HepG2 (cell line): ENCODE measurements at regions not wholly inside any gene's neighbourhood (a gene's known extent, or its start where the extent isn't known, plus 50 kb on each side); places are given as distances from the start of the nearest gene placed in this dataset.

Experiments used
- ATAC-seq: fragments of 200-7000 bp; cut with Tn5 transposase; 3 replicates; pipeline ENCODE4 v1.9.1; 2020; ENCODE audit warnings: mild to moderate bottlenecking, moderate library complexity
- BruUV-seq: library from RNA; stranded (reverse); fragments of 400-500 nt; replicated peaks from 2 replicates; lab custom pipeline; 2021; lab: Mats Ljungman, UMichigan
- CTCF ChIA-PET: fragments of 300-600 bp; formaldehyde crosslinking; extraction: SDS; loops from one replicate; lab custom pipeline; 2021; ENCODE audit warnings: low total read pairs, inconsistent platforms, low intra/inter-chr PET ratio; lab: Yijun Ruan, JAX
- POLR2A ChIA-PET: fragments of 350-600 bp; sonication (Branson Sonifier 250); formaldehyde crosslinking; loops from one replicate; lab custom pipeline; 2020; ENCODE audit warnings: antibody characterized with exemption, inconsistent platforms; lab: Yijun Ruan, JAX
- DNase-seq: peaks from one replicate; pipeline ENCODE4 v3.0.0-alpha.2; 2015; ENCODE audit warnings: low spot score
- FAIRE-seq: peaks from 3 replicates; lab custom pipeline; 2011; peaks lifted over from hg19 to GRCh38; lab: Jason Lieb, UNC
- H2AFZ ChIP-seq: one replicate; pipeline ENCODE4 v1.6.1; 2011; ENCODE audit warnings: low read length, inconsistent platforms
- H3K27ac ChIP-seq: fragments of 300-600 bp; 3 replicates; pipeline ENCODE4 v1.8.0; 2011; ENCODE audit warnings: mixed run types, mild to moderate bottlenecking, mixed read lengths, low read length, inconsistent platforms; ENCODE audit not compliant: insufficient read depth; ENCODE audit errors: extremely low read length
- H3K27me3 ChIP-seq, 2 experiments: fragments of 200-600 bp in 1 of 2; 2 replicates in 1 of 2; 3 replicates in 1 of 2; pipeline versions ENCODE4 v1.6.0 to v1.8.0; 2011; ENCODE audit warnings: low read length in 2 of 2, mild to moderate bottlenecking in 2 of 2, moderate library complexity in 2 of 2, inconsistent platforms in 1 of 2; ENCODE audit not compliant: insufficient read depth in 2 of 2, control insufficient read depth in 1 of 2
- H3K36me3 ChIP-seq, 2 experiments: fragments of 200-600 bp in 1 of 2; replicated peaks in 1 of 2; 2 replicates in 1 of 2; 3 replicates in 1 of 2; pipeline versions ENCODE4 v1.5.1 to v1.8.0; 2011; ENCODE audit warnings: low read length in 2 of 2, inconsistent platforms in 1 of 2; ENCODE audit not compliant: insufficient read depth in 2 of 2, control insufficient read depth in 1 of 2
- H3K4me1 ChIP-seq: 2 replicates; pipeline ENCODE4 v1.5.1; 2012; ENCODE audit warnings: low read length, inconsistent platforms; ENCODE audit not compliant: insufficient read depth
- H3K4me2 ChIP-seq: 2 replicates; pipeline ENCODE4 v1.6.0; 2011; ENCODE audit warnings: low read depth, low read length, inconsistent platforms
- H3K4me3 ChIP-seq, 3 experiments: fragments of 200-600 bp in 1 of 3; sonication (generic), shearing (Covaris generic) in 1 of 3; replicated peaks in 1 of 3; 2 replicates each; pipeline ENCODE4 v1.5.1; 2011 to 2016; ENCODE audit warnings: low read length in 3 of 3, inconsistent platforms in 2 of 3, low read depth in 2 of 3, mild to moderate bottlenecking in 2 of 3, control low read depth in 1 of 3, mixed read lengths in 1 of 3; ENCODE audit not compliant: insufficient read depth in 1 of 3
- H3K79me2 ChIP-seq: one replicate; pipeline ENCODE4 v1.6.1; 2011; ENCODE audit warnings: low read length, inconsistent platforms; ENCODE audit not compliant: insufficient read depth
- H3K9ac ChIP-seq: 2 replicates; pipeline ENCODE4 v1.6.0; 2011; ENCODE audit warnings: mild to moderate bottlenecking, low read depth, low read length, inconsistent platforms; ENCODE audit not compliant: insufficient read depth
- H3K9me3 ChIP-seq: 2 replicates; pipeline ENCODE4 v1.5.1; 2012; ENCODE audit warnings: mild to moderate bottlenecking, low read length
- H4K20me1 ChIP-seq: 2 replicates; pipeline ENCODE4 v1.6.0; 2011; ENCODE audit warnings: inconsistent platforms, mild to moderate bottlenecking, low read length, moderate library complexity; ENCODE audit not compliant: insufficient read depth
- MTF1 ChIP-seq: sonication (generic); formaldehyde crosslinking; IDR thresholded peaks from 2 replicates; pipeline ENCODE4 v1.5.0; 2020; ENCODE audit warnings: missing genetic modification reagents
- PHF20 ChIP-seq: sonication (generic); formaldehyde crosslinking; IDR thresholded peaks from 2 replicates; pipeline ENCODE4 v1.5.0; 2020; ENCODE audit warnings: mild to moderate bottlenecking, missing genetic modification reagents
- RCOR2 ChIP-seq: IDR thresholded peaks from 2 replicates; pipeline ENCODE4 v1.6.1; 2016; ENCODE audit warnings: missing biosample characterization, missing genetic modification reagents
- SALL2 ChIP-seq: sonication (generic); formaldehyde crosslinking; IDR thresholded peaks from 2 replicates; pipeline ENCODE4 v1.8.1; 2023; ENCODE audit warnings: mild to moderate bottlenecking, missing genetic modification reagents, inconsistent platforms
- ZMAT3 ChIP-seq: sonication (generic); formaldehyde crosslinking; conservative IDR thresholded peaks from 2 replicates; pipeline ENCODE4 v1.7.0; 2021; ENCODE audit warnings: missing genetic modification reagents
- ZNF326 ChIP-seq: sonication (generic); formaldehyde crosslinking; IDR thresholded peaks from 2 replicates; pipeline ENCODE4 v1.4.0; 2020; ENCODE audit warnings: missing genetic modification reagents, borderline replicate concordance
- ZNF547 ChIP-seq: sonication (generic); formaldehyde crosslinking; IDR thresholded peaks from 2 replicates; pipeline ENCODE4 v1.5.1; 2020; ENCODE audit warnings: mild to moderate bottlenecking, missing genetic modification reagents
- ZNF564 ChIP-seq: sonication (generic); formaldehyde crosslinking; IDR thresholded peaks from 2 replicates; pipeline ENCODE4 v1.8.1; 2023; ENCODE audit warnings: mild to moderate bottlenecking, missing genetic modification reagents
- WGBS: methylation state at CpG from one replicate; pipeline ENCODE4 v1.1.6; 2017; ENCODE audit warnings: low lambda C conversion rate; 5-methylcytosine and 5-hydroxymethylcytosine counted together
- in situ Hi-C: cut with HindIII; loops from 2 replicates; pipeline ENCODE4 v1.10.0; 2017; ENCODE audit warnings: low pct_unique_long_range_greater_than_20kb; ENCODE audit not compliant: extremely low pct_ligation_motif_present
- intact Hi-C: fragments of 100-400 bp; cut with micrococcal nuclease; formaldehyde crosslinking; loops from one replicate; pipeline ENCODE4 v1.10.0; 2022; ENCODE audit not compliant: unreplicated experiment
- TF ChIP-seq, protein P1 (sequence below): sonication (generic); formaldehyde crosslinking; IDR thresholded peaks from 2 replicates; pipeline ENCODE4 v1.4.0; 2020; ENCODE audit warnings: mild to moderate bottlenecking, missing genetic modification reagents

- no peak for TF ChIP-seq ZNF564 (CRISPR knock-in tag)
- TF ChIP-seq, protein P1, sequence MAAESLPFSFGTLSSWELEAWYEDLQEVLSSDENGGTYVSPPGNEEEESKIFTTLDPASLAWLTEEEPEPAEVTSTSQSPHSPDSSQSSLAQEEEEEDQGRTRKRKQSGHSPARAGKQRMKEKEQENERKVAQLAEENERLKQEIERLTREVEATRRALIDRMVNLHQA (CRISPR knock-in tag), result no peak
- TF ChIP-seq MTF1 (CRISPR knock-in tag), result no peak
- no peak for TF ChIP-seq ZMAT3 (CRISPR knock-in tag)
- TF ChIP-seq RCOR2 (CRISPR knock-in tag), result no peak
- no peak for TF ChIP-seq SALL2 (CRISPR knock-in tag)
- TF ChIP-seq ZNF547 (CRISPR knock-in tag), result no peak
- TF ChIP-seq PHF20 (CRISPR knock-in tag), result no peak
Measured at GRCh38 chr11:19601235-19601634, 111.4 kb upstream of the NAV2 start (continued).

DNA sequence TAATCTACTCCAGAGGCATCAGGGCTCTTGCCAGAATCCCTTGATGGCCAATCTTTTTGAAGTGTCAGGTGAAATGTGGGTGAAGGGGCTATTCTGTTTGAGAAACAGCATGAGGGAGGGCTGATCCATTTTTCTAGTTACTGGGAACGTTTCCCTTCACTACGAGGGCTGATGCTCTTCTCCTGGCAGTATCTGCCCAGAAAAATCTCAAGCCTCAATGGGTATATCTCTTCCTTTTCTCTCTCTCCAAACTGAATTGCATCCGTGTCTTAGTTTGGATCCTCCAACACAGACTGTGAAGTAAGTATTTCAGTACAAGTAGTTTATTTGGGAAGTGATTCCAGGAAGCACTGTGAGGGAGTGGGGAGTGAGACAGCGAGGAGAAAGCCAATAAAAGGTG, 113.0 kb upstream of the NAV2 start:
- H2AFZ ChIP-seq, result no peak overlapping the region
- H4K20me1 ChIP-seq, result no peaks in the 10 kb centered on the region
- no peak overlapping the region for H3K4me2 ChIP-seq
- H3K4me1 ChIP-seq, result no peaks in the 10 kb centered on the region
- no TSS peak for BruUV-seq
- no peak overlapping the region for H3K9ac ChIP-seq
- intact Hi-C loops, result no loop called here
- H3K27ac ChIP-seq, result no peak overlapping the region
- TF ChIP-seq ZNF326 (CRISPR knock-in tag), result no peak
- TF ChIP-seq, all 625 proteins: peak for 0
- DNase-seq (no peak), ATAC-seq (no peak), FAIRE-seq (no peak)
- H3K36me3 ChIP-seq, result no peaks in the 10 kb centered on the region
- in situ Hi-C loops, result no loop called here
- 0% methylated on average over 4 of the region's 4 CpGs for WGBS
- no peaks in the 10 kb centered on the region for H3K9me3 ChIP-seq
- CTCF ChIA-PET, result no interaction called here
- no peak overlapping the region for H3K4me3 ChIP-seq
- no peaks in the 10 kb centered on the region for H3K79me2 ChIP-seq
- POLR2A ChIA-PET, result no interaction called here
- peaks cover 0 to 8% of the 10 kb centered on the region in 2 experiments; a peak in 1 of 5 replicates for H3K27me3 ChIP-seq
